Neuronal stem cell (in vitro differentiated cells): ENCODE measurements at regions not wholly inside any gene's neighbourhood (a gene's known extent, or its start where the extent isn't known, plus 50 kb on each side); places are given as distances from the start of the nearest gene placed in this dataset.

Experiments used
- DNase-seq: peaks from one replicate; pipeline ENCODE4 v3.0.0-alpha.2; 2013; ENCODE audit warnings: low spot score
- H2AFZ ChIP-seq: one replicate; pipeline ENCODE4 v1.6.1; 2013; ENCODE audit warnings: mild to moderate bottlenecking, low read length, inconsistent platforms
- H2AK5ac ChIP-seq: 2 replicates; pipeline ENCODE4 v1.6.1; 2013; ENCODE audit warnings: low read depth, mild to moderate bottlenecking, inconsistent platforms, low read length, moderate library complexity, mixed read lengths
- H2BK120ac ChIP-seq: 2 replicates; pipeline ENCODE4 v1.6.1; 2013; ENCODE audit warnings: low read depth, mild to moderate bottlenecking, inconsistent platforms, low read length, moderate library complexity, mixed read lengths
- H2BK12ac ChIP-seq: one replicate; pipeline ENCODE4 v1.6.1; 2013; ENCODE audit warnings: low read length, inconsistent platforms
- H2BK15ac ChIP-seq: 2 replicates; pipeline ENCODE4 v1.6.1; 2013; ENCODE audit warnings: mild to moderate bottlenecking, low read length, inconsistent platforms, mixed read lengths
- H2BK5ac ChIP-seq: one replicate; pipeline ENCODE4 v1.6.1; 2013; ENCODE audit warnings: inconsistent platforms, mild to moderate bottlenecking, low read length, moderate library complexity
- H3K14ac ChIP-seq: one replicate; pipeline ENCODE4 v1.6.1; 2013; ENCODE audit warnings: low read length, inconsistent platforms
- H3K18ac ChIP-seq: 2 replicates; pipeline ENCODE4 v1.6.1; 2013; ENCODE audit warnings: low read length, inconsistent platforms
- H3K23ac ChIP-seq: 2 replicates; pipeline ENCODE4 v1.6.1; 2013; ENCODE audit warnings: low read depth, mild to moderate bottlenecking, mixed read lengths, low read length, inconsistent platforms; ENCODE audit not compliant: poor library complexity
- H3K27ac ChIP-seq: replicated peaks from 3 replicates; pipeline ENCODE4 v1.5.1; 2013; ENCODE audit warnings: low read length, inconsistent platforms
- H3K27me3 ChIP-seq, 3 experiments: 2 replicates each; pipeline ENCODE4 v1.6.1; 2013; ENCODE audit warnings: low read length in 3 of 3, mild to moderate bottlenecking in 2 of 3, inconsistent platforms in 1 of 3, low read depth in 1 of 3, mixed read lengths in 1 of 3, moderate library complexity in 1 of 3; ENCODE audit not compliant: control insufficient read depth in 3 of 3, insufficient read depth in 3 of 3
- H3K36me3 ChIP-seq, 2 donors: replicated peaks in 1 of 2; 2 replicates each; pipeline ENCODE4 v1.6.1; 2013; ENCODE audit warnings: low read length in 2 of 2; ENCODE audit not compliant: control insufficient read depth in 2 of 2, insufficient read depth in 2 of 2
- H3K4ac ChIP-seq: 2 replicates; pipeline ENCODE4 v1.6.1; 2013; ENCODE audit warnings: inconsistent platforms, mild to moderate bottlenecking, low read length, moderate library complexity
- H3K4me1 ChIP-seq, 2 donors: 1 replicate in 1 of 2; 2 replicates in 1 of 2; pipeline ENCODE4 v1.6.1; 2013; ENCODE audit warnings: low read length in 2 of 2, low read depth in 1 of 2; ENCODE audit not compliant: control insufficient read depth in 2 of 2, insufficient read depth in 1 of 2
- H3K4me2 ChIP-seq: one replicate; pipeline ENCODE4 v1.6.1; 2013; ENCODE audit warnings: mild to moderate bottlenecking, low read length, inconsistent platforms; ENCODE audit not compliant: insufficient read depth, poor library complexity, severe bottlenecking
- H3K4me3 ChIP-seq, 2 donors: 2 replicates each; pipeline ENCODE4 v1.5.1; 2013; ENCODE audit warnings: low read length in 2 of 2, mild to moderate bottlenecking in 2 of 2, inconsistent platforms in 1 of 2, moderate library complexity in 1 of 2
- H3K79me1 ChIP-seq: one replicate; pipeline ENCODE4 v1.6.1; 2013; ENCODE audit warnings: low read depth, mild to moderate bottlenecking, inconsistent platforms, low read length, moderate library complexity
- H3K9ac ChIP-seq: one replicate; pipeline ENCODE4 v1.6.1; 2013; ENCODE audit warnings: mild to moderate bottlenecking, low read depth, low read length, inconsistent platforms; ENCODE audit not compliant: poor library complexity
- H3K9me3 ChIP-seq, 2 donors: replicated peaks in 1 of 2; 2 replicates each; pipeline versions ENCODE3 to v1.6.1; 2013; ENCODE audit warnings: low read length in 2 of 2, mild to moderate bottlenecking in 2 of 2, inconsistent platforms in 1 of 2, low read depth in 1 of 2, mixed read lengths in 1 of 2, moderate library complexity in 1 of 2; ENCODE audit not compliant: control insufficient read depth in 2 of 2, insufficient read depth in 1 of 2
- H4K8ac ChIP-seq: one replicate; pipeline ENCODE4 v1.6.1; 2013; ENCODE audit warnings: low read depth, mild to moderate bottlenecking, inconsistent platforms, low read length, moderate library complexity
- H4K91ac ChIP-seq: one replicate; pipeline ENCODE4 v1.6.1; 2013; ENCODE audit warnings: low read length, low read depth, mild to moderate bottlenecking, inconsistent platforms; ENCODE audit not compliant: poor library complexity
- WGBS, 2 donors: extraction: QIAGEN DNeasy Blood & Tissue Kit; methylation state at CpG; one replicate each; pipeline ENCODE4 v1.1.7; 2013; ENCODE audit warnings: missing lambda C conversion rate in 2 of 2, mixed read lengths in 1 of 2; ENCODE audit not compliant: insufficient read length in 2 of 2, insufficient replicate concordance in 1 of 2; ENCODE audit errors: extremely low coverage in 2 of 2; 5-methylcytosine and 5-hydroxymethylcytosine counted together

GRCh38 chr1:2961081-2961480 is 60.2 kb upstream of the ACTRT2 start:
- Histone ChIP-seq H3K36me3 (no peaks in the 10 kb centered on the region), H2AFZ (no peak overlapping the region), H2BK15ac (no peak overlapping the region), H3K4me2 (no peak overlapping the region), H2AK5ac (no peak overlapping the region), H3K9me3 (peaks cover 0 to 14% of the 10 kb centered on the region in 2 donors), H3K9ac (no peak overlapping the region), H3K79me1 (no peaks in the 10 kb centered on the region), H3K14ac (no peak overlapping the region), H2BK5ac (no peak overlapping the region), H3K27me3 (peaks cover 0 to 3% (median 0%) of the 10 kb centered on the region in 3 experiments), H3K4ac (no peak overlapping the region), H4K8ac (no peak overlapping the region), H2BK120ac (no peak overlapping the region), H3K4me1 (no peaks in the 10 kb centered on the region), H2BK12ac (no peak overlapping the region), H3K27ac (no peak overlapping the region), H3K18ac (no peak overlapping the region), H4K91ac (no peak overlapping the region), H3K4me3 (peak overlapping the region in 1 of 2 donors; percentile 14), H3K23ac (peak overlapping the region; percentile 47)
- no peak for DNase-seq
- WGBS, 2 donors, result no CpG with 5 or more reads among the region's 7 CpGs

DNA sequence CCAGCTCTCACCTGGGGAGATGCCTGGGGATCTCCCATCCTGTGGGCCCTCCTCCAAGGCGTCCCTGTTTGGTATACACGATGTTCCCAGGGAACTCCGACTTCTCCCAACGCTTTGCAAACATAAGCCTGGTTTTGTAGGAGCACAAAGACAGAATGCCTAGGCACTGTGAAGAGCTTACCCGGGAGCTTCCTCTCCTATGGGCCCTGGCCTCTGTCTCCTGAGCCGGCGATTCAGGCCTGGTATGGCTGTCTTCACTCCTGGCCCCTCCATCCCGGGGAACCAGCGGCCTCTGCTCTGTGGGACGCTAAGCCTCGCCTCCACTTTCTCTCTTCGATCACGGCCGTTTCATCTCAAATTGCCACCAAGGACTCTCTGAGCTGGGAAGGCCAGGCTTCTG is 59.6 kb upstream of the ACTRT2 start:
- no peak overlapping the region for H2BK120ac ChIP-seq
- H2AFZ ChIP-seq, result no peak overlapping the region
- no peak overlapping the region for H3K4ac ChIP-seq
- no peak overlapping the region for H3K27ac ChIP-seq
- H2BK15ac ChIP-seq, result no peak overlapping the region
- H2BK12ac ChIP-seq, result no peak overlapping the region
- H3K4me3 ChIP-seq, result peak overlapping the region in 1 of 2 donors; percentile 43
- no peaks in the 10 kb centered on the region for H3K36me3 ChIP-seq
- H3K23ac ChIP-seq, result peak overlapping the region; percentile 28
- no peak overlapping the region for H4K8ac ChIP-seq
- no peak overlapping the region for H2BK5ac ChIP-seq
- no peaks in the 10 kb centered on the region for H3K79me1 ChIP-seq
- H3K4me1 ChIP-seq, result no peaks in the 10 kb centered on the region
- H3K27me3 ChIP-seq, result peaks cover 0 to 3% (median 0%) of the 10 kb centered on the region in 3 experiments
- no CpG with 5 or more reads among the region's 14 CpGs for WGBS, 2 donors
- H3K9ac ChIP-seq, result no peak overlapping the region
- no peak overlapping the region for H3K4me2 ChIP-seq
- DNase-seq, result no peak
- no peak overlapping the region for H4K91ac ChIP-seq
- no peak overlapping the region for H3K14ac ChIP-seq
- peaks cover 0 to 14% of the 10 kb centered on the region in 2 donors for H3K9me3 ChIP-seq
- H2AK5ac ChIP-seq, result peak overlapping the region; percentile 9
- H3K18ac ChIP-seq, result peak overlapping the region; percentile 60

- Histone ChIP-seq H3K14ac (no peak overlapping the region), H2BK120ac (no peak overlapping the region), H3K27ac (no peak overlapping the region), H3K4me3 (peak overlapping the region in 1 of 2 donors; percentile 43), H2BK5ac (no peak overlapping the region), H3K79me1 (no peaks in the 10 kb centered on the region), H3K23ac (no peak overlapping the region), H3K27me3 (peaks cover 0 to 3% (median 0%) of the 10 kb centered on the region in 3 experiments), H2BK15ac (no peak overlapping the region), H3K4me1 (no peaks in the 10 kb centered on the region), H2AK5ac (no peak overlapping the region), H3K4ac (no peak overlapping the region), H2BK12ac (no peak overlapping the region), H3K4me2 (no peak overlapping the region), H4K8ac (no peak overlapping the region), H3K36me3 (no peaks in the 10 kb centered on the region), H3K9me3 (peaks cover 0 to 14% of the 10 kb centered on the region in 2 donors), H4K91ac (no peak overlapping the region), H3K18ac (no peak overlapping the region), H3K9ac (no peak overlapping the region), H2AFZ (no peak overlapping the region)
- no CpG with 5 or more reads among the region's 11 CpGs for WGBS, 2 donors
- DNase-seq, result no peak
These were observed 59.2 kb upstream of the ACTRT2 start for GRCh38 chr1:2962061-2962460.

DNA sequence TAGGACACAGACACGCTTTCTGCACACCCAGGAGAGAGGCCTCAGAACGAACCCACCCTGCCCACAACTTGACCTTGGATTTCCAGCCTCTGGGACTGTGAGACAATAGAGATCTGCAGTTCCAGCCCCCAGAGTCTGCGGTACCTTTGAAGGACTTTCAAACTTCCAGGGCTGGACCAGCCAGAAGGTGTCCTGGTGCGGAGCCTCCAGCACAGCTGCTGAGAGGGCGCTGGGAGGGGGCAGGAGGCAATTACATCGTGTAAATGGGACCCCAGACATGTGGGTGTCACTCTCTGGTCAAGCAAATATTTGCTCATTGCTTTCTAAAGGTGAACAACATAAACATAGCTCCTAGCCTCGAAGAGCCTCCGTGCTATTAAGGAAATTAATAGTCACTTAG is 58.7 kb upstream of the ACTRT2 start:
- H2BK12ac ChIP-seq, result no peak overlapping the region
- H3K27me3 ChIP-seq, result peaks cover 0 to 3% (median 0%) of the 10 kb centered on the region in 3 experiments
- no CpG with 5 or more reads among the region's 8 CpGs for WGBS, 2 donors
- H3K27ac ChIP-seq, result no peak overlapping the region
- no peak overlapping the region for H4K91ac ChIP-seq
- no peak for DNase-seq
- no peak overlapping the region for H3K14ac ChIP-seq
- H3K4me3 ChIP-seq, result no peak overlapping the region
- no peaks in the 10 kb centered on the region for H3K4me1 ChIP-seq
- H4K8ac ChIP-seq, result no peak overlapping the region
- H3K36me3 ChIP-seq, result no peaks in the 10 kb centered on the region
- H2AFZ ChIP-seq, result no peak overlapping the region
- no peak overlapping the region for H2BK15ac ChIP-seq
- H2BK120ac ChIP-seq, result no peak overlapping the region
- no peak overlapping the region for H3K4ac ChIP-seq
- no peak overlapping the region for H2AK5ac ChIP-seq
- no peak overlapping the region for H2BK5ac ChIP-seq
- H3K18ac ChIP-seq, result no peak overlapping the region
- H3K79me1 ChIP-seq, result no peaks in the 10 kb centered on the region
- no peak overlapping the region for H3K4me2 ChIP-seq
- H3K23ac ChIP-seq, result no peak overlapping the region
- no peak overlapping the region for H3K9ac ChIP-seq
- peaks cover 0 to 14% of the 10 kb centered on the region in 2 donors for H3K9me3 ChIP-seq
